ENCODE measurements at regions not wholly inside any gene's neighbourhood (a gene's known extent, or its start where the extent isn't known, plus 50 kb on each side); places are given as distances from the start of the nearest gene placed in this dataset.

DNA sequence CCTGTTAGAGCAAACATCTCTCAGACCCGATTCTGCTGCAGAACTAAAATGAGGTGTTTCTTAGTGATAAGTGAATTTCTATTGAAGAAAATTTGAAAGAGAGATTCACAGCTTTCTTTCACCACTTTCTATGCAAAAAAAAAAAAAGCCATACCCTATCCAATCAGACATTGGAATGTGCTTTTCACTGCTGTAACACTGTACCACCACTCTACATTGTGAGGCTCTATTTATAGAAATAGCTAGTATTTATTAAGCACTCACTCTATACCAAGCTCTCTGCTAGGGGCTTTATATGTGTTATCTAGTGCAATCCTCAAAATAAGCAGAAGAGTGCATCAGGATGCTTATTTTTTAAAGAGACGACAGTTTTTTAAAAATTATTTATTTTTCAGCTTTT, 580.6 kb upstream of the VRK2 start:
- TF ChIP-seq, protein P1, sequence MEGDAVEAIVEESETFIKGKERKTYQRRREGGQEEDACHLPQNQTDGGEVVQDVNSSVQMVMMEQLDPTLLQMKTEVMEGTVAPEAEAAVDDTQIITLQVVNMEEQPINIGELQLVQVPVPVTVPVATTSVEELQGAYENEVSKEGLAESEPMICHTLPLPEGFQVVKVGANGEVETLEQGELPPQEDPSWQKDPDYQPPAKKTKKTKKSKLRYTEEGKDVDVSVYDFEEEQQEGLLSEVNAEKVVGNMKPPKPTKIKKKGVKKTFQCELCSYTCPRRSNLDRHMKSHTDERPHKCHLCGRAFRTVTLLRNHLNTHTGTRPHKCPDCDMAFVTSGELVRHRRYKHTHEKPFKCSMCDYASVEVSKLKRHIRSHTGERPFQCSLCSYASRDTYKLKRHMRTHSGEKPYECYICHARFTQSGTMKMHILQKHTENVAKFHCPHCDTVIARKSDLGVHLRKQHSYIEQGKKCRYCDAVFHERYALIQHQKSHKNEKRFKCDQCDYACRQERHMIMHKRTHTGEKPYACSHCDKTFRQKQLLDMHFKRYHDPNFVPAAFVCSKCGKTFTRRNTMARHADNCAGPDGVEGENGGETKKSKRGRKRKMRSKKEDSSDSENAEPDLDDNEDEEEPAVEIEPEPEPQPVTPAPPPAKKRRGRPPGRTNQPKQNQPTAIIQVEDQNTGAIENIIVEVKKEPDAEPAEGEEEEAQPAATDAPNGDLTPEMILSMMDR (conservative IDR thresholded peaks at IDR 0.05; ENCODE audit: low read depth, low read length), result no peak
- TF ChIP-seq EZH2phosphoT487 (IDR thresholded peaks at IDR 0.05; ENCODE audit: borderline replicate concordance, low read length), result no peak
- no peak for TF ChIP-seq EZH2 (IDR thresholded peaks at IDR 0.05; ENCODE audit: low read length, unreplicated experiment)
